HG03354 (cell line): ENCODE measurements at regions not wholly inside any gene's neighbourhood (a gene's known extent, or its start where the extent isn't known, plus 50 kb on each side); places are given as distances from the start of the nearest gene placed in this dataset.
"Not testable (repeated sequence)": the region's sequence is repeated elsewhere in the genome, so short reads cannot be mapped to it uniquely, and the experiment has no call there.

Experiments
- ATAC-seq: cut with Tn5 transposase; IDR thresholded peaks from one replicate; pipeline ENCODE4 v1.9.1; 2021; ENCODE audit warnings: mild to moderate bottlenecking; ENCODE audit not compliant: unreplicated experiment, poor library complexity, severe bottlenecking

DNA sequence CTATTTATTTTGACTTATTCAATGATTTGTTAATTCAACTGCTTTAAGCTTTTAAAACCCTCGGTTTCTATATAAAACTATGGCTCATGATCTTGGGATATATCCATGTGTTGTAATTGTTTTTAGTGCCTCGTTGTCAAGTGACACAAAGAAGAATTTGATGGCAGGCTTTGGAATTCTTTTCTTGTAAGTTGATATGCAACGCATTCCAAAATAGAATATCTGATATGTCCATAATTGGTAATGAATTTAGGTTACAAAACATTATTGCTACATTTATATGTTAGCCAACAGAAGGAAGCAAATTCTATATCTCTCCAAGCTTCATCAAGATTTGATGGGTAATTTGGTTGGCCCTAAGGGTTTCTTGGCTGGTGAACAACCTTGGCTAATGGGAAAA is 220.4 kb upstream of the RIMS1 start:
- ATAC-seq: no peak

DNA sequence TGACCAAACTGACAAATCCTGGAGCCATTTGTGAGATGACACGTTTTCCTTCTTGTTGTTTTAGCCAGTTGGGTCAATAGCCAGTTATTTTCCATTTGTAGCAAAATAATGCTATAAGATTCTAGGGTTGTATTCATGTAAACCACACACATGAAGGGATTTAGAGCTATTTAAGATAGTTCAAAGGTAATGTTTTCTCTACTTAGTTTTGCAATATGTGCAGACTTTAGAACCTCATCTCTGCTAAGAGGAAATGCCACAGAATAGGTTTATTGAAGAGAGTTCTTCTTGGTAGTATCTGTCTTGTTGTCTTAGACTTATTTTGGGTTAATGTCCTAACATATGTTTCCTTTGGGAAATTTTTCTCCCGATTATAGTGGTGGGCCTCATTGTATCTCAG is 213.5 kb upstream of the RIMS1 start:
- ATAC-seq: no peak

DNA sequence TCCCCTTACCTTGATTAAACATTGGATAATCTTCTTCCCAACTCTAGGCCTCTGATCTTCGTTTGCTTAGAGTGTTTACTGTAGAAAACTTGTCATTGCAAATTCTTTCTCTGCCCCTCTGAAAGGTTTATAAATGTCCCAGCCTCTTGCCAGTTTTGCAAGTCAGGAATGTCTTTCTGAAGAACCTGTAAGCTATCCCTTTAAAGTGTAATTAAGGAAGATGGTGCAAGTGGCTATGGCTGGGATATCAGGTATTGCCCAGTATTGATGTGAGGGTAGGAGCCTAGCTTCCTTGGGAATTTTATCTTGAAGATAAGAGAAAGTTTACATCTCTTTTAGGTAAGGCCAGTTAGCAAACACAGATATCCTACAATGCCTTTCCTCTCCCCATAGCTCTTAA is 211.0 kb upstream of the RIMS1 start:
- ATAC-seq: no peak

DNA sequence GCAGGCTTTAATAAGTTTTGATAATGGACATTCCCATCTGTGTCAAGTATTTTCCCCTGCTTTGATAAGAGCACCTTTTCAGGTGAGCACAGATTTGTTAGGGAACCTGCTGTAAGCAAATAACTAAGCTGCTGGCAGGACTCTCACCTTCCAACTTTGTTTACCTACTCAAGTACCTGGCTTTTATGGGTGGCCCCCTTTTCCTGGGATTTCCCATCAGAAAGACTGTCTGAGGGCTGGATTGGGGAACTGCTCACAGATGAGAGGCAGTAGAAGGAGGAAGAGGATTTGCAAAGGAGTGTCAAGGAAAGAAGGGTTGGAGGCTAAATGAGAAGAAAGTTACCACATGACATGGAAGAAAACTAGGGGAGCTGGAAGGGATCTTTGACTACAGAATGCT is 210.1 kb upstream of the RIMS1 start:
- ATAC-seq: no peak

- ATAC-seq: no peak
These were observed 208.3 kb upstream of the RIMS1 start for GRCh38 chr6:71678091-71678490.

DNA sequence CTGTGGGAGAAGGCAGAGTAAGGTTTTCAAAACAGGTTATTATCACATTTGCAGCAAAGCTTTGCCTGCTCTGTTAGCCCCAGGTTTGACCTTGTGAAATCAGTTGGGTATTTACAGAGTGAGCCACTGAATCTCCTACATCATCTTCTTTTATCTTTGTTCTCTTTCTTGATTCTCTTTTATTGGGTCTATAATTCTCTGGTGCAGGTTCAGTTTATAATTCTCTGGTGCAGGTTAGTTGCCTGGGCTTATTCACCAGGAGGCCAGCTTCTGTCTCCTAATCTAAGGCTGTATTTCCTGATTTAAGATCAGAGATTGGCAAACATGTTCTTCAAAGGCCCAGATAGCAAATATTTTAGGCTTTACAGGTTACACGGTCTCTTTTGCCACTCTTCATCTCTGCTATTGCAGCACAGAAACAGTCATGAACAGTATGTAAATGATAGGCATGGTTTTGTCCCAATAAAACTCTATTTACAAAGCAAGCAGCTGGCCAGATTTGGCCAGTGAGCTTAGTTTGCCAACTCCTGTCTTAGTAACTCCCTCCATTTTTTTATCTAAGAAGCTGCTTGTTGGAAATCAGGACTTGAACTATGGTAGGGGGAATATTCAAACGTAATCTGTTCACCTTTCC is 205.0 kb upstream of the RIMS1 start:
- ATAC-seq: no peak

DNA sequence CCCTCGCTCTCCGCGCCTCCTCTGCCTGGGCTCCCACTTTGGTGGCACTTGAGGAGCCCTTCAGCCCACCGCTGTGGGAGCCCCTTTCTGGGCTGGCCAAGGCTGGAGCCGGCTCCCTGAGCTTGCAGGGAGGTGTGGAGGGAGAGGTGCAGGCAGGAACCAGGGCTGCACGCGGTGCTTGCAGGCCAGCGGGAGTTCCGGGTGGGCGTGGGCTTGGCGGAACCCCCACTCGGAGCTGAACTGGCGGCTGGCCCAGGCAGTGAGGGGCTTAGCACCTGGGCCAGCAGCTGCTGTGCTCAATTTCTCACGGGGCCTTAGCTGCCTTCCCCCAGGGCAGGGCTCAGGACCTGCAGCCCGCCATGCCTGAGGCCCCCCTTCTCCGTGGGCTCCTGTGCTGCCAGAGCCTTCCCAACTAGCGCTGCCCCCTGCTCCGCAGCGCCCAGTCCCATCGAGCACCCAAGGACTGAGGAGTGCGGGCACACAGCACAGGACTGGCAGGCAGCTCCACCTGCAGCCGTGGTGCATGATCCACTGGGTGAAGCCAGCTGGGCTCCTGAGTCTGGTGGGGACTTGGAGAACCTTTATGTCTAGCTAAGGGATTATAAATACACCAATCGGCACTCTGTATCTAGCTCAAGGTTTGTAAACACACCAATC is 200.2 kb upstream of the RIMS1 start:
- ATAC-seq: not testable (repeated sequence)

- no peak for ATAC-seq
These were observed 187.6 kb upstream of the RIMS1 start for GRCh38 chr6:71698702-71699101.

GRCh38 chr6:71706523-71706922 is 179.8 kb upstream of the RIMS1 start:
- peak; percentile 76 for ATAC-seq

DNA sequence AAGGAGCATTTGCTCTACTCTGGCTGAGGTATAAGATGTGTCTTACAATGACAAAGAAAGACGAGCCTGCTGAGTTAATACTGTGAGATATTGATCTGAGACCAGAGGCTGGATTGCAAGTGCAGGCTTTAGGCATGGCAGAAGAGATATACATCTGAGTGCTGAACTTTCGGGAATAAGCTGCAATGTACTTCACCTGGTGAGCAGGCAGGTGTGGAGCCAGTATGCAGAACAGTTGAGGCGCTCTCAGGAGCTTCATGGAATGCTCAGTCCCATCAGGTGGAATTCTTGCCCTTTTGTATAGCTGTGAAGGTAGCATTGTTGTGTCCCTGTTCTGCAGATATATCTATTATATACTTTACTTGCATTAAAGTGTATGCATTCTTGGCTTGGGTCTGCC is 179.3 kb upstream of the RIMS1 start:
- peak; percentile 4 for ATAC-seq

GRCh38 chr6:71720705-71721104 is 165.6 kb upstream of the RIMS1 start:
- ATAC-seq: no peak

GRCh38 chr6:71721642-71722041 is 164.7 kb upstream of the RIMS1 start:
- no peak for ATAC-seq

- no peak for ATAC-seq
These were observed 163.6 kb upstream of the RIMS1 start for GRCh38 chr6:71722736-71723135.

DNA sequence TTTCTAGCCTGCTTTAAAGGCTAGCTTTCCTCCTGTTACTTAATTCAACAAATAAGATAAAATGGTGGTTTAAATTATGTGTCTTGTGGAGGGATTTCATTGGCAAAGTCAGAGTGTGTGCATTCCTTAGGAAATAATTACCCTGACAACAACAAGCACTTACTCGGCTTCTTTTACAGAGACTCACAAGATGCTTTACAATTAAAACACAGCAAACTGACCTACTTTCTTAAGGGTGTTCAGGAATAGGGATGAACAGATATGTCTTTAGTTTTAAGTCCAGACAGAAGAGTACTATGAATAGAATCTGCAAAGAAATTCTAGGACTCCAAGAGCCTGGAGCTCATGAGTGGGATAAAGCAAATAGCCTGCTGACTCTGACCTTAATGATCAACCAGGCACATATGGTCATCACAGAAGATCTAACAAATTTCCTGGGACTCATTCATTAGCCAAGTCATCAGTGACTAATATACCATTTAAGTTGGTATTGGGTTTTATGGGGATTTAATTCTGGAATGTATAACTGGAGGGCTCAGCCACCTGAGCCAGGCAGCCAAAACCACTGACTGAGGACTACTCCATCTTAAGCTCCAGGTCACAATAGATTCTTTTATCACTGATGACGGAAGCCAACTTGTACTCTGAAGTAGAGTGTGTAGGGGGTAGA is 161.8 kb upstream of the RIMS1 start:
- ATAC-seq: no peak

DNA sequence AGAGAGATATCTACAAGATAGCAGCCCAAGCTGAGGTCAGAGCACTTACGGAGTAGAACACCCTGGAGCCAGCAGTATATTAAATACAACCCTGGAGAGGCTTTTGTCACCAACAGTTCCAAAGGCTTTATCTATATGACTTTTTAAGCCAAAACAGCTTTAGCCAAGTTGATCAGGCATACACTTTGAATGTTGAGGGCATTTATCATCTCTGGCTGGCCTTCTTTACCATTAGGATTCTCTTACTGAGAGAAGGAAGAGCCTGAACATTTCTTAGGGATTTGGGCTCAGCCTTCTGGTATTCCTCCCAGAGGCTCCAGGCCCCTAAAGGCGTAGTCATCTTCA is 161.3 kb upstream of the RIMS1 start:
- no peak for ATAC-seq

DNA sequence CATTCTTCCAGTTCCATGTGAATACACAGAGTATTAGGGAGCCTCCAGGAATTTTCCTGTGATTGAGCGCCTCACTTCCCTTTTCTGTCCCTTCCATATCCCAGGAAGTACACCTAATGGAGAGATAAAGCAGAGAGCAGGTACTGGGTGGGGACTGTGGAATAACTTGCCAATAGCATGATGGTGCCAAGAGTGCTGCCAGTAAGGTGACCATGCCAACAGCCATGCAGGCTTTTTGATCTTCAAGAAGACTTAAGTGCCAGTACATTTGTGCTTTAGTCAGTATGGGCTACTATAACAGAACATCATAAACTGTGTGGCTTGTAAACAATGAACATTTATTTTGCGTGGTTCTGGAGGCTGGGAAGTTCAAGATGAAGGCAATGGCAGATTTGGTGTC is 160.2 kb upstream of the RIMS1 start:
- ATAC-seq: no peak

- ATAC-seq: peak; percentile 93
These were observed 158.6 kb upstream of the RIMS1 start for GRCh38 chr6:71727632-71728294.

GRCh38 chr6:71730284-71730683 is 156.1 kb upstream of the RIMS1 start:
- no peak for ATAC-seq

DNA sequence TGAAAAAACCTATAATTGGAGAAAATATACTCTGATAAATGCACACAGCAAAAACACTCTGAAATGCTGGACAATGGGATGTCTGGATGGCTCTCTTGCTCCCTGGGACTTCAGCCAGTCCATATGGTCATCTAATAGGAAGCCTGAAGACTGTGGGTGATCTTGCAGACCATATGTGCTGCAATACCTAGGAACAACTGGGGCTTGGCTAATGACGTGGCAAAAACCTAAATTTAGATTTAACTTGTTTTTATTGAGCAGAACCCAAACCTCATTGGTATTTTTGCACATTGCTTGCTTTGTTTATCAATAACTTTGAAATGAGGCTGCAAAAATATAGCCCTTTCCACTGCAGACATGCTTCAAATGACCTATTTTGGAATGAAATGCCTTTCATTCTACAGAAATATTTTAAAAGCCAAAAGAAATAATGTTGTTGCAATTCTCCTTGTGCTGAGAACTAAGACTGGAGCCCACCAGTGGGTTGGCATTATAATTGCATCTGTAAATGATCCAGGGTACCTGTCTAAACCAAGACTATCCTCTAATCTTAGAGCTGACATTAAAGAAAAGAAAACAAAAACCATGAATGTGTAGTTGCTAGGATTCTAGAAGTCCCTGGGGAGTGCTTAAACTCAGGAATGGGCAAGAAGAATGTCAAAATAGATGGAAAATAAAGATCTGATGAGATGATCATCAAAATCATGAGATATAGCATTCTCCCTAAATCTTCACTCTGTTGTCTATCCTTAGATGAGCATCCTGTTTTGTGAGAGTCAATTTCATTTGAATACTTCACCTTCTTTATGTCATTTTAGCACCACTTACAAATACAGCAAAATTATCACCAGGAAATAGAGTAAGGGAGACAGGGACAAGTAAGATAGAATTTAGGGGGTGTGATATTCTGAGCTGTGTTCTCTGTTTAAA is 152.1 kb upstream of the RIMS1 start:
- no peak for ATAC-seq

DNA sequence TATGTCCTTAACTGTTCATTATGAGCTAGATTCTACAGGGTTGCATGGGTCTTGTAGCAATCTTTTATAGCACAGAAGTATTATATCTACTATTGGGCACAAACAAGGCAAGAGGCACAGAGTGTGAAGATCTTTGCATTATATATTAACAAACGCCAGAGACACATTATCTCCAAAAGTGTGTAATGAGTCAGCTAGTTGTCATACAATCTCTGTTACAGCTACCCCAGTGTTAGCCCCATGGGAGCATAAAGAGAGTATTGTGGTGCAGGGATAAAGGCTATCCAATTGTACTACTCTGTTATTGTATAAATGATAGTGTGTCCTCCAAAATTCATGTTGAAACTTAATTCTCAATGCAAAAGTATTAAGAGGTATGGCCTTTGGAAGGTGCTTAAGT is 148.4 kb upstream of the RIMS1 start:
- ATAC-seq: peak; percentile 78
